ENCODE measurements at regions not wholly inside any gene's neighbourhood (a gene's known extent, or its start where the extent isn't known, plus 50 kb on each side); places are given as distances from the start of the nearest gene placed in this dataset.
"Not testable (repeated sequence)": the region's sequence is repeated elsewhere in the genome, so short reads cannot be mapped to it uniquely, and the experiment has no call there.

DNA sequence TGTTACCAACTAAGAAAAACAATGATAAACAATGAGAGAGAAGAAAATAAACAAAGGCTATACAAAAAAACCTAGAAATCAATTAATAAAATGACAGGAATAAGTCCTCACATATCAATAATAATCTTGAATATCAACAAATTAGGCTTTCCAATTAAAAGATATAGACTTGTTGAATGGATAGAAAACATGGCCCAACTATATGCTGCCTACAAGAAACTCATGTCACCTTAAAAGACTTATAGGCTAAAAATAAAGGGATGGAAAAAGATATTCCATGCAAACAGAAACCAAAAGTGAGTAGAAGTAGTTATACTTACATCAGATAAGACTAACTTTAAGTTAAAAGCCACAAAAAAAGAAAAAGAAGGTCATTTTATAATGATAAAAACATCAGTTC is 183.9 kb downstream of the MYRFL start:
- DNase-seq (ENCODE audit: low read depth in 2 of 2), result no peak

DNA sequence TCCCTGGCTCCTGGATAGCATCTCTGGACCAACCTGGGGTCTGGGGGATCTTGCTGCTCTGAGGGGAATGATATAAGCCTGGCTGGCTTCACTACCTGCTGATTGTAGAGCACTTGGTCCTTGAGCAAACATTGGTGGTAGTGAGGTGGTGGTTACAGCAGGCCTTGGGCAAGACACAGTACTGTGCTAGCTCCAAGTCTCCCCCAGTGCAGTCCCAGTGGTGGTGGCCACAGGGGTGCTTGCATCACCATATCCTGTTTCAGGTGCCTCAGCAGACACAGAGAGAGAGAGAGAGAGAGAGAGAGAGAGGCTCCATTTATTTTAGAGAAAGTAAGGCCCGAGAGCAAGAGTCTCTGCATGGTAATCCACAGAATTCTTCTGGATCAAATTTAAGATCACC is 186.3 kb downstream of the MYRFL start:
- DNase-seq (ENCODE audit: low read depth in 2 of 2), result no peak

DNA sequence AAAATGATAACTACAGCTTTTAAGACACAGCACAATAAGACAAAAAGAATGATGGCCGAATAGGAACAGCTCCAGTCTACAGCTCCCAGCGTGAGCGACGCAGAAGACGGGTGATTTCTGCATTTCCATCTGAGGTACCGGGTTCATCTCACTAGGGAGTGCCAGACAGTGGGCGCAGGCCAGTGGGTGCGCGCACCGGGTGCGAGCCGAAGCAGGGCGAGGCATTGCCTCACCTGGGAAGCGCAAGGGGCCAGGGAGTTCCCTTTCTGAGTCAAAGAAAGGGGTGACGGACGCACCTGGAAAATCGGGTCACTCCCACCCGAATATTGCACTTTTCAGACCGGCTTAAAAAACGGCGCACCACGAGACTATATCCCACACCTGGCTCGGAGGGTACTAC is 188.0 kb downstream of the MYRFL start:
- not testable (repeated sequence) for DNase-seq (ENCODE audit: low read depth in 2 of 2)

DNA sequence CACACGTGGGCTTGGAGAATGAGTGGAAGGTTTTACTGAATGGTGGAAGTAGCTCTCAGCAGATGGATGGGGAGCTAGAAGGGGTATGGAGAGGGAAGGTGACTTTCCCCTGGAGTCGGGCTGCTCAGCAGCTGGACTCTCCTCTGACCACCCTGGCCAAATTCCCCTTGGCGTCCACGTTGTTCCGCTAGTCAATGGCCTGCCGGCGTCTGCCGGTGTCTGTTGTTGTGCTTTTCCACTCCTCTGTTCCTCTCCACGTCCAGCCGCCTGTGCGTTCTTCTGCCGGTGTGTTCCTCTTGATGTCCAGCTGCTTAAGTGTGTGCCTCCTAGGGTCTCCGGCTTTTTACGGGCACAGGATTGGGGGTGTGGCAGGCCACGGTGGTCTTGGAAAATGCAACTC is 203.5 kb downstream of the MYRFL start:
- DNase-seq (ENCODE audit: low read depth in 2 of 2), result no peak

DNA sequence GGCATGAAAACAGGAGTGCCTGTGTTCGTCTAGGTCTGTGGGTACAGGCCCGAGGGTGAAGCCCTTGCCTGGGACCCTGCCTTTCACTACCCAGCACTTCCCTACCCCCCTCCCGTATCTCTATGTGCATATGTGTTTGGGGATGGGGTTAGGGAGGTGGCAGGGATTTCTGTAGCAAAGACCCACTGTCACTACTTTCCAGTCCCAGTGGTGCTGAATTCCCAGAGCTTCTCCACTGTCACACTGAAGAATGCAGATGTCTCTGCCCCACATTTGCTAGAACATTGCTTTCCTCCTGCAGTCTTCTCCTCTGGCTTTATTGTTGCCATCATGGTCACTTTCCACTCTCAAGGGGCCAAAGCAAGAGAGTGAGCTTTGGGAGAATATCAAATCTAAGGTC is 203.9 kb downstream of the MYRFL start:
- no peak for DNase-seq (ENCODE audit: low read depth in 2 of 2)

DNA sequence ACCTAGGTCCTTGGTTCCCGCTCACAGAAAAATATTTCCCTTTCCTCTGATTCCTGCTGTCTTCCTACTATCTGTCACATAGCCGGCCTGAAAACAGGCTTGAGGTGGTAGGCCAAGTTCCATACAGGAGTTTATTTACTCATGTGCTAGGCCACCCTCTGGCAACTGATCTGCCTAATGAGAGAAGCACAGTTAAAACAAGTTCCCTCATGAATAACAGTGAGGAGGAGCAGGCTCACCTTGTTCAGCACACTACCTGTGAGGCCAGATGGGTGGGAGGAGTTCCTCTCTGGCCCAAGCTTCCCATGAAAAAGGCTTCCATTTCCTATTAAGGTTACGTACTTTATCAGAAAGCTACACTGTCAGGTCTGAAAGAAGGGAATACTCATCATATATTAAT is 206.0 kb downstream of the MYRFL start:
- no peak for DNase-seq (ENCODE audit: low read depth in 2 of 2)

DNA sequence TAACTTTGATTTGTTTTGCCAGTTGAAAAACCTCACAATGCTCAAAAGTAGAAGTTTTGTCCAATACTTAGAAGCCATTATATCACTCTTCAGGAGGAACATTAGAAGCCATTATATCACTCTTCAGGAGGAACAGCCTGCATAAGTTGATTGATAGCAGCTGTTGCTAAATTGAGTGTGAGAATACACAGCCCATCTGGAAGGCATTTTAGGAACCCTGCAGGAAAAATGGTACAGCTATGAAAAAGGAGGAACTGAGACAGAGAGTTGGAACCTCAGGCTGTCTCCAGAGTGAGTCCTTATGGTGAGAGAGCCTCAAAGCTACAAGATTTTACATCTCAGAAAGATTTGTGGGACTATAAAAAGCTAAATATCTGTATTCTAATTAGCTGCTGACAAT is 207.0 kb downstream of the MYRFL start:
- DNase-seq (ENCODE audit: low read depth in 2 of 2), result no peak

DNA sequence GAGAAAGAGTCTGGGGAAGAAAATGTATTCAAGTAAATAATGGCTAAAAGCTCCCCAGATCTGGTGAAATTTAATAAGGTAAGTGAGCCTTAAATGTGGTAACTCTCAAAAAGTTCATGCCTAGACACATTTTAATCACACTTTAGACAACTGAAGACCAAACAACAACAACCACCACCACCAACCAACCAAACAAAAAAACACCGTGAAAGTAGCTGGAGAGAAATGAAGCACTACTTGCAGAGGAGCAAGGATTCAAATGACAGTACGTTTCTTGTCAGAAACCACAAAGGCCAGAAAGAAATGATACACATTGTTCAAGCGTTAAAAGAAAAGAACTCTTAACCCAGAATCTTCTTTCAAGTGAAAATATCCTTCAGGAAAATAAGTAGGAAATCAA is 208.3 kb downstream of the MYRFL start:
- no peak for DNase-seq (ENCODE audit: low read depth in 2 of 2)

DNA sequence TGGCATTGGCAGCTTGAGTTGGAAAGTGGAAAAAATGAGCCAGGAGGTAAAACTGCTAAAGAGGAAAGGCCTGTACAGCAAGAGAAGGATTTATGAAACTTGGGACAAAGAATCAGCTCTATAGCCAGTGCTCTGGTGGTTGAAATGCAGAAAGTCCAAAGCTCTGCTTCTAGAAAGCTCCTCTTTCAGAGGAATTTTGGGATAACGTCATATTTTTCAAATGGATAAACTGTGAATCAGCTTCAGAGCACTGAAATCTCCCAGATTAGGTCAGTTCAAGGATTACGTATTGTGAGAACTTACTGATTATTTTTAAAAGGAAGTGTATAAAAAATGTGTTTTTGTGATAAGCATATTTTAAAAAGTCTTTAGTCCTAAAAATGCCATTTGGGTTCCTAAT is 203.1 kb upstream of the CNOT2 start:
- no peak for DNase-seq (ENCODE audit: low read depth in 2 of 2)

DNA sequence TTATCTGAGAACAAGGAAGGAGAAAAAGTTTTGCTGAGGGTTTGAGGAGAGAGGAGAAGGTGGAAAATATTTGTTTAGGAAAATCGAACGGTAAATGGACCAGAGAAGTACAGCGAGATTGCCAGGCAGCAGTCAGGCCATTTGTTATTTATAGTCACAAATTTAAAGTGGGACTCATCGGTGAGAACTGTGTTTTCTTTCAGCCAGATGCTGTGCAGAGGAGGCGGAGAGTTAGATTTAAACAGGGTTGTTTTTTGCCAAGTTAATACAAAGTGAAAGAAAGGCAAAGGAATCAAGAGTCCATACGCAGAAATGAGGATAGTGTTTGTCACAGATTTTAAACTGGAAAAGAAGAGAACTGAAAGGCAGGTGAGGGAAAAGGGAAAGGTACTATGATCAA is 200.6 kb upstream of the CNOT2 start:
- DNase-seq (ENCODE audit: low read depth in 2 of 2), result no peak

DNA sequence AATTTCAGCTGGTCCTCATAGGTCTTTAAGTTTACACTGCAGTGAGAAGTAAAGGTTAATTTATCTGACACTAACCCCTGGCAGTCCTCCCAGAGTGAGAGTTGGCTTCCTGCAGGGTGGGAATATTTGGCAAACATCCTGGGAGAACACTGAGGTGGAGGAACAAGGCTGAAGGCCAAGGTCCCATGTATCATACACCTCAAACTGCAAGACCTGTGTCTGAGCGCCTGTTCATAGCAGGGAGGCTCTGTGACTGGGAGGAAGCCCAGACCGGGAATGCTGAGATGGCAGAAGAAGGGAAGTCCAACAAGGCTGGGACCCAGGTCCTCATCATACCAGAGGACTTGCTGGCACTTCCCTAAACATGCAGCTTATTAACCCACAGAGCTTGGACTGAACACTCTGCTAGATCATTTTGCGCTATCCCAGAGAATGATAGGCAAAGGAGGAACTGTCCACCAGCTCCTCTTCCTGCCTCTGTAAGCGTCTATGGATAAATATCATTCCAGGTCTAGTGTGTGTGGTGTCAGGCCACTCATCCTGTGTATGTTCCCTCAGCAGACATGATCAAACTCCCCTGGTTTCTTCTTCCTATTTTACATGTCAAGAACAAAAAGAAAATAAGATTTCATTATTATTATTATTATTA is 199.6 kb upstream of the CNOT2 start:
- DNase-seq (ENCODE audit: low read depth in 2 of 2), result no peak

DNA sequence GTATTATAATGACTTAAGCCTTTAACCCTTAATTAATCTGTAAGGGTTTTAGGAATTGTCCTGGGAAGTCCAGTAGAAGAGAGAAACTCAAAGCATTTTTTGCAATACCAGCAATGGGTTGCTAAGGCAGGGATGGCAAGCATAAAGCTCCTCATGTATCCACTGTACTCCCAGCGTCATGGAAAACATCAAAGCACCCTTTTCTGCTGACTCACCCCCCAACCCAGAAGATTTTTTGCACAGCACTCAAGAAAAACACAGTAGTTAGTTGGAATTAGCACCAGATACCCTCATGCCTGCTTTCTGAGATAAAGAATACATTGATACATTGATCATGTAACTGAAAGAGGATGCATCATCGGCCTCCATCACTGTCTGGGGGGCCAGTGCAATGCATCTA is 199.1 kb upstream of the CNOT2 start:
- DNase-seq (ENCODE audit: low read depth in 2 of 2), result no peak

DNA sequence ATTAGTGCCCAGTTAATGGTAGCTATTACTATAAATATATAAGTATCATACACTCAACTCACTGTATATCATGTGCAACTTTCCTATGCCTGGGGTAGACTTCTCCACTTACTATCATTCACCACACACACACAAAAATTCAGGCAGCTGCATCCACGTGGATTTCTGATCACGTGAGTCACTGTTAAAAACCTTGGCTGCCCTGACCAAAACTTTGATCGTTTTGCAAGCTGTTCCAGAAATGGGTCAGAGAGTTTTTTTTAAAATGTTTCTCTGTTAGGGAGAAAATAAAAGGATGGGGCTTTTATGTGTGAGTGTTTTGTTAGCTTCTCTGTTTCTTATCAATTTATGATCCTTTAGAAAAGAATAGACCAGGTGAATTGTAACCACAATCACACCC is 198.2 kb upstream of the CNOT2 start:
- DNase-seq (ENCODE audit: low read depth in 2 of 2), result no peak

DNA sequence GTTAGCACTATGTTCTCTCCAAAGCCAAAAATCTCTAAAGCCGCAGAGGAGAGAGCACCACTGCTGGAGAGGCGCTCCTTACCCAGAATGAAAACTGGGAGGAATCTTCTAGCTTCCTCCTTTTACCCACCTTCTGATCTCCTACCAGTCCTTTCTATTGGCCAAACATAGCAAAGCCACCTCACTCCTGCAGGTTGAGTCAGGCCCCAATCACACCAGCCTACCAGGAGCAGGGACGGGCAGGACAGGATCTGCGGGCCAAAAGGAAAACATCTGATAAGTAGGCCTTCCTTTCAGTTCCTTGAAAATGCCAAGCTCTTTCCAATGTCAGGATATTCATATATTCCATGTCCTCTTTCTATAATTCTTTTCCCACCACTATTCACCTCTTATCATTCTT is 197.7 kb upstream of the CNOT2 start:
- no peak for DNase-seq (ENCODE audit: low read depth in 2 of 2)

DNA sequence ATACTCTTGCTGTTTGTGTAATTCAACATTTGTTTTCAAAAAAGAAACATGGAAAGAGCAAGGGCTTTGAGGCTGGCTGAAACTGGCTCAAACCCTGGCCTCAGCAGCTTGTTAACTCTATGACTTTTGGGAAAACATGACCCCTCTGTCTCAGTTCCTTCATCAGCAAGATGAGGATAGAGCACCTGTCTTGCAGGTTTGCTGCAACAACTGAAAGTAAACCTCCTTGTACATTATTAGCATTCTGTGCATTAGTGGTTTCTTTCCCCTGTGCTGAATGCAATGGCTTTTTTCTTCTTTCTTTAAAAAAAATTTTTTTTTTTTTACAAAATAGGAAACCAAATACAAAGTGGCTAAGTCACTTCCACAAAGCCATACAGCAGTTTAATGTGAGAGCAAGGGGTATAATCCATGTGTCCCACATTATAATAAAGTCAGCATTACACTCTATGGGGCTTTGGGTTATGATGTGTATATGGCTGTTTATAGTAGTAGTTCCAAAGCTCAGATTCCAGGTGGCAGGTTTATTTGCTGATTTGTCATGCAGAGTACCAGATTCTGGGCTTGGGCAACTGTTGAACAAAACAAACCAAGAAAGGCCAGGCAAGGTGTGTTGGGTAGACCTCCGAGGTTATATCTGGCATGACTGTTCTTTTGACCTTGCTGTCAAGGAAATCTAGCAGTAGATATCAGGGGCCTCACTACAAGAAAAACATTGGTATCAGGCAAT is 194.5 kb upstream of the CNOT2 start:
- no peak for DNase-seq (ENCODE audit: low read depth in 2 of 2)

DNA sequence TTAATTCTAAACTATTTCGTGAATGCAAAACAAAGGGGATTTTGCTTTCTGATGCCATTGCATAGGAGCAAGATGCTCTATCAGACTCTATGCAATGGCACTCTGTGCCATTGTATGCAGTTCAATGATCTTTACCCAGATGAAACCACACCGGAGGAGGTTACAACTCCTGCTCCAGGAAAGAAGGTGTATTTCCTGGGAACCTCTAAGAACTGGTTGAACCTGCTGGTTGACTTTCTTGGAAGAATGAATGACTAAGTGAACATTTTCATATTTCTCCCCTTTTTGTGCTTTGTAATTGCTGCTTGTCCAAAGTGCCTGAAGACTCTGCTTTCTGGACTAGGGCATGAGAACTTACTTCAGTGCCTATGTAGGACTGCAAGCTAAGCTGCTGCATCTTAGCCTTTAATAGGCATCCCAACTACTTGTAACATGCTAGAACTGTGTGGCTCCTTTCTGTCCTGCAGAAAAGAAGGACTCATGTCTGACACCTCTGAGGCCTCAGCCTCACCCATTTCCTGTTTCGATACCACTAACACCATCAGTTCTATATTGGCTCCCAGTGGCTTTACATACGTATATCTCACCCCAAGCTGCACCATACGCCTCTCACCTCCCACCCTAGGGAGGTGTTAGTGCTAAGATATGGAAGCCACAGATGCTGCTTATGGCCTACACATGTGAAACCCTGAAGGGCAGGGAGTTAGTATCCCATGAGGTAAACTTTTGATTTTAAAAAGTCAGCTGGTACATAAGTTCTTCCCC is 193.5 kb upstream of the CNOT2 start:
- peak; percentile 16 to 20 for DNase-seq (ENCODE audit: low read depth in 2 of 2)

DNA sequence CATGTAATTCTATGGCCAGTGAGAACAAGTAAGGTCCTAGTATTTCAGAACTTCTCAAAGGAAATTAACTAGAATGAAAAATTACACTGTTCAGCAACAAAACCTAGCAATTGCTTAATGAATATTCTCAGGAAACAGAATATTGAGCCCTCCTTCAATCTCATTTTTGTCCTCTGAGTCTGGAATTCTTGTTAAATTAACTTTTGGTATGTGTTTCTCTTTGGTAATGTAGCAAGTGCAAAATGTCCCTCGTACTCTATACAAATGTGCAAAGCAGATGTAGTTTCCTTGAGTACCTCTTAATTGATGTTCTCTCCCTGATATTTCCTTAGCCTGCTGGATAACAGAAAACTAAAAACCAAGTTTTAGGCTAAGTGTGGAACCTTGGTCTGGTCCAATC is 190.8 kb upstream of the CNOT2 start:
- DNase-seq (ENCODE audit: low read depth in 2 of 2), result no peak

DNA sequence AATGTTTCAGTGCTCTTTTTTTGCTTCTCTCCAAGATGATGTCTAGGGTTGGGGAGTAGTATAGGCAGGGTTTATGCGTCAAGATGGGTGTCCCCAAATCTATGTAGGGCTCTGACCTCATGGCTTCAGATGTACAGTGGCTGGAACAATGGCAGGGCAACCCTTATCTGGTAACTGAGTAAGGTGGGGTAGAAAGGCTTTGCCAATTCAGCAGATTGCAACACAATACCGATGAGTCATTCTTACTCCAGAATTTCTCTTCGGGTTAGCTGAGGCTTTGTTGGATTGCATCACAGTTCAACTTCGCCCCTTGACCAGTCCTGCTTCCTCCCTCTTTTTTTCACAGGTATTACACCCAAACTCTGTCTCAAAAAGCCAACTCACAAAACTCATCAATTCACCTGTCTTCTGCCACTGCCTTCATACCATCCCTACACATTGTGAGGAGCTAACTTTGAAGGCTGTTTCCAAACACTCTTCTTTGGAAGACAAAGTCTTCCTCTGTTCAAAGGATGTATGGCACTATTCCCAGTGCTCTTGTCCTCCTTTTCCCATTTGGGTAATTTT is 190.2 kb upstream of the CNOT2 start:
- DNase-seq (ENCODE audit: low read depth in 2 of 2), result no peak

DNA sequence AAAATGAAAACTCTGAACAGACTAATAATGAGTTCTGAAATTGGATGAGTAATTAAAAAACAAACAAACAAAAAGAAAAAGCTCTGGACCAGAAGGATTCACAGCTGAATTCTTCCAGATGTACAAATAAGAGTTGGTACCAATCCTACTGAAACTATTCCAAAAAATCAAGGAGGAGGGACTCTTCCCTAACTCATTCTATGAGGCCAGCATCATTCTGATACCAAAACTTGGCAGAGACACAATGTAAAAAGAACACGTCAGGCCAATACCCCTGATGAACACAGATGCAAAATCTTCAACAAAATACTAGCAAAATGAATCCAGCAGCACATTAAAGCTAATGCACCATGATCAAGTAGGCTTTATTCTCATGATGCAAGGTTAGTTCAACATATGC is 183.9 kb upstream of the CNOT2 start:
- DNase-seq (ENCODE audit: low read depth in 2 of 2), result no peak

DNA sequence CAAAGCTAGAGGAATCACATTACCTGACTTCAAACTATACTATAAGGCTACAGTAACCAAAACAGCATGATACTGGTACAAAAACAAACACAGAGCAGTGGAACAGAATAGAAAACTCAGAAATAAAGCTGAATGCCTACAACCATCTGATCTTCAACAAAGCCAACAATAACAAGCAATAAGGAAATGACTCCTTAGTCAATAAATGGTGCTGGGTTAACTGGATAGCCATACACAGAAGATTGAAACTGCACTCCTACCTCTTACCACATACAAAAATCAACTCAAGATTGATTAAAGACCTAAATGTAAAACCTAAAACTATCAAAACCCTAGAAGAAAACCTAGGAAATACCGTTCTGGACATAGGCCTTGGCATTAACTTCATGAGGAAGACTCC is 182.6 kb upstream of the CNOT2 start:
- DNase-seq (ENCODE audit: low read depth in 2 of 2), result no peak

DNA sequence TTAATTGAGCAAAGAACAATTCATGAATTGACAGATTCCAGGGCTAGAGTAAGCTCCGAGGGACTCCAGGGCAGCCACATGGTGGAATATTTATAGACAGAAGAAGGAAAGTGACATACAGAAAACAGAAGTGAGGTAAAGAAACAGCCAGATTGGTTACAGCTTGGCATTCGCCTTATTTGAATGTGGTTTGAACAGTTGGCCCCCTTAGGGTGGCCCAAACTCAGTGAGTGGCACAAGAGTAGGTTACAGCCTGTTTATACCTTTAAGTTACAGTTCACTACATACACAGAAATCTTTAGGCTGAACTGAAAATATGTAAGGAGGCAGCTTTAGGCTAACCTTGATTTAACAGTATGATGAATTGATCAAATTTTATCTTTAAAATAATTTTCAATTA is 174.5 kb upstream of the CNOT2 start:
- no peak for DNase-seq (ENCODE audit: low read depth in 2 of 2)

DNA sequence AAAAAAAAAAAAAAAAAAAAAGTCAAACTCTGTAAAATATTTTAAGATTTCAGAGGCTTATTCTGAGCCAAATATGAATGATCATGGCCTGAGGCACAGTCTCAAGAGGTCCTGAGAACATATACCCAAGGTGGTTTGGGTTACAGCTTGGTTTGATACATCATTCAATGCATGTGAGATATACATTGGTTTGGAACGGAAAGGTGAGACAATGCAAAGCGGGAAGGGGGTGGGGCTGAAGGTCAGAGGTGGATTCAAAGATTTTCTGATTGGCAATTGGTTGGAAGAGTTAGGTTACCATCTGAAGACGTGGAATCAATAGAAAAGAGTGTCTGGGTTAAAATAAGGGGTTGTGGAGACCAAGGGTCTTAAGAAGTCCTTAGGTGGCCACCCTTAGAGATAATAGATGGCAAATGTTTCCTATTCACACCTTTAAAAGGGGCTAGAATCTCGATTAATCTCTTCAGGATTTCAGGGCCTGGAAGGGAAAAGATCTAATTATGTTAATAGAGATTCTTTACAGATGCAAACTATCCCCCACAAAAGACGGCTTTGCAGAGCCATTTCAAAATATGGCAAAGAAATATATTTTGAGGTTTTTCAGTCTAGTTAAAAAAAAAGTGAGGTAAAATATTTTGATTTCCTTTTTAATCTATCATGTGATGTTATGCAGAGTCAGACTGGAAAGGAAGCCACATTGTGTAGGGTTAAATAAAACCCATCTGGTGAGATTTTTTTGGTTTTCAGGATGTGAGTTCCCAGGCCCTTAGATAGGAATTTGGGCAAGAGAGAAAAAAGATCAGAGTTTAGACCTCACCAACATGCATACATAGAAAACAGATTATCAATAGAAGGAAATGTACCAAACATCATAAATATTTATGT is 173.8 kb upstream of the CNOT2 start:
- DNase-seq (ENCODE audit: low read depth in 2 of 2), result no peak
